Eye (tissue), 1 donor: ENCODE measurements at regions not wholly inside any gene's neighbourhood (a gene's known extent, or its start where the extent isn't known, plus 50 kb on each side); places are given as distances from the start of the nearest gene placed in this dataset.
A peak's percentile ranks its signal among the peaks of the same experiment; 100 is the strongest.

ENCODE experiments used
- DNase-seq: peaks from one replicate; pipeline ENCODE4 v3.0.0-alpha.2; 2015

GRCh38 chr12:126747530-126748149 is 1519.3 kb upstream of the TMEM132C start:
- peak; percentile 47 for DNase-seq

GRCh38 chr12:126752021-126752420 is 1514.9 kb upstream of the TMEM132C start:
- DNase-seq: no peak

- DNase-seq: peak; percentile 58
Observed at GRCh38 chr12:126757326-126757725, 1509.6 kb upstream of the TMEM132C start.

- no peak for DNase-seq
Observed at GRCh38 chr12:126760092-126760491, 1506.9 kb upstream of the TMEM132C start.

GRCh38 chr12:126761420-126761819 is 1505.5 kb upstream of the TMEM132C start:
- no peak for DNase-seq

- DNase-seq: no peak
Observed at GRCh38 chr12:126762150-126762549, 1504.8 kb upstream of the TMEM132C start.

- no peak for DNase-seq
Observed at GRCh38 chr12:126763359-126763758, 1503.6 kb upstream of the TMEM132C start.

- DNase-seq: no peak
Observed at GRCh38 chr12:126767334-126767733, 1499.6 kb upstream of the TMEM132C start.

GRCh38 chr12:126768517-126768916 is 1498.5 kb upstream of the TMEM132C start:
- no peak for DNase-seq

- DNase-seq: no peak
Observed at GRCh38 chr12:126770188-126770587, 1496.8 kb upstream of the TMEM132C start.

- no peak for DNase-seq
Observed at GRCh38 chr12:126772171-126772864, 1494.7 kb upstream of the TMEM132C start.

GRCh38 chr12:126773012-126773411 is 1494.0 kb upstream of the TMEM132C start:
- no peak for DNase-seq

GRCh38 chr12:126773491-126773890 is 1493.5 kb upstream of the TMEM132C start:
- no peak for DNase-seq

GRCh38 chr12:126776026-126776655 is 1490.8 kb upstream of the TMEM132C start:
- no peak for DNase-seq

GRCh38 chr12:126780343-126780742 is 1486.6 kb upstream of the TMEM132C start:
- no peak for DNase-seq

GRCh38 chr12:126781593-126781992 is 1485.4 kb upstream of the TMEM132C start:
- no peak for DNase-seq

- DNase-seq: no peak
Observed at GRCh38 chr12:126782083-126782482, 1484.9 kb upstream of the TMEM132C start.

GRCh38 chr12:126784328-126784921 is 1482.5 kb upstream of the TMEM132C start:
- DNase-seq: peak; percentile 76

- DNase-seq: no peak
Observed at GRCh38 chr12:126789963-126790362, 1477.0 kb upstream of the TMEM132C start.

GRCh38 chr12:126791122-126791521 is 1475.8 kb upstream of the TMEM132C start:
- DNase-seq: no peak

- no peak for DNase-seq
Observed at GRCh38 chr12:126792411-126792810, 1474.6 kb upstream of the TMEM132C start.

- no peak for DNase-seq
Observed at GRCh38 chr12:126797525-126797924, 1469.4 kb upstream of the TMEM132C start.

GRCh38 chr12:126798449-126798848 is 1468.5 kb upstream of the TMEM132C start:
- DNase-seq: no peak
